ENCODE measurements at regions not wholly inside any gene's neighbourhood (a gene's known extent, or its start where the extent isn't known, plus 50 kb on each side); places are given as distances from the start of the nearest gene placed in this dataset.

DNA sequence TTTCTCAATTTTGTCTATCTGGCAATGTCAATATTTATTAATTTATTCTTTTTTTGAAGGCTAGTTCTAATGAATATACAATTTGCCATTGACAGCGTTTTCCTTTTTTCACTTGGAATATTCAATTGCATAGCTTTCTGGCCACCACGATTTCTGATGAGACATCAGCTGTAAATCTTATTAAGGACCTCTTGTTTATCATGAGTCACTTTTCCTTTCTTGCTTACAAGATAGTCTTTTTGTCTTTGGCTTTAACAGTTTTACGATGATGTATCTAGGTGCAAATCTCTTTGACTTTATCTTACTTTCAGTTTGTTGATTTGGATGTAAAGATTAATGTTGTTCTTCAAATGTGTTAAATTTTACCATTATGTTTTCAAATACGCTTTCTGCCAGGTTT lies 991.6 kb upstream of the SLC10A2 start:
- Histone ChIP-seq H3K9me3 (ENCODE audit: control insufficient read depth, low read length) (no peaks in the 10 kb centered on the region), H3K9ac (ENCODE audit: extremely low read depth, low read length, poor library complexity, severe bottlenecking) (no peak overlapping the region), H3K27me3 (ENCODE audit: control insufficient read depth, insufficient read depth, low read length, poor library complexity, severe bottlenecking) (no peaks in the 10 kb centered on the region), H3K4me3 (ENCODE audit: low read length) (no peak overlapping the region), H3K4me1 (ENCODE audit: control insufficient read depth, insufficient read depth, low read length) (no peaks in the 10 kb centered on the region), H3K36me3 (ENCODE audit: control insufficient read depth, insufficient read depth, low read length) (no peaks in the 10 kb centered on the region), H3K27ac (ENCODE audit: low read depth, low read length) (no peak overlapping the region)
- TF ChIP-seq, protein P1, sequence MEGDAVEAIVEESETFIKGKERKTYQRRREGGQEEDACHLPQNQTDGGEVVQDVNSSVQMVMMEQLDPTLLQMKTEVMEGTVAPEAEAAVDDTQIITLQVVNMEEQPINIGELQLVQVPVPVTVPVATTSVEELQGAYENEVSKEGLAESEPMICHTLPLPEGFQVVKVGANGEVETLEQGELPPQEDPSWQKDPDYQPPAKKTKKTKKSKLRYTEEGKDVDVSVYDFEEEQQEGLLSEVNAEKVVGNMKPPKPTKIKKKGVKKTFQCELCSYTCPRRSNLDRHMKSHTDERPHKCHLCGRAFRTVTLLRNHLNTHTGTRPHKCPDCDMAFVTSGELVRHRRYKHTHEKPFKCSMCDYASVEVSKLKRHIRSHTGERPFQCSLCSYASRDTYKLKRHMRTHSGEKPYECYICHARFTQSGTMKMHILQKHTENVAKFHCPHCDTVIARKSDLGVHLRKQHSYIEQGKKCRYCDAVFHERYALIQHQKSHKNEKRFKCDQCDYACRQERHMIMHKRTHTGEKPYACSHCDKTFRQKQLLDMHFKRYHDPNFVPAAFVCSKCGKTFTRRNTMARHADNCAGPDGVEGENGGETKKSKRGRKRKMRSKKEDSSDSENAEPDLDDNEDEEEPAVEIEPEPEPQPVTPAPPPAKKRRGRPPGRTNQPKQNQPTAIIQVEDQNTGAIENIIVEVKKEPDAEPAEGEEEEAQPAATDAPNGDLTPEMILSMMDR (conservative IDR thresholded peaks at IDR 0.05): no peak
- 85 to 96% methylated on average over 3 to 4 of the region's 4 CpGs for WGBS, 2 experiments (ENCODE audit: insufficient coverage in 1 of 2, insufficient read length in 1 of 2)
- no peak for DNase-seq
- no peaks in the 10 kb centered on the region for H3K9me3 Mint-ChIP-seq
- no peak overlapping the region for H3K27ac Mint-ChIP-seq
- H3K4me1 Mint-ChIP-seq: no peaks in the 10 kb centered on the region
- H3K27me3 Mint-ChIP-seq (ENCODE audit: insufficient read depth): no peaks in the 10 kb centered on the region
- H3K36me3 Mint-ChIP-seq (ENCODE audit: low read depth): no peaks in the 10 kb centered on the region
- H3K4me3 Mint-ChIP-seq: no peak overlapping the region

DNA sequence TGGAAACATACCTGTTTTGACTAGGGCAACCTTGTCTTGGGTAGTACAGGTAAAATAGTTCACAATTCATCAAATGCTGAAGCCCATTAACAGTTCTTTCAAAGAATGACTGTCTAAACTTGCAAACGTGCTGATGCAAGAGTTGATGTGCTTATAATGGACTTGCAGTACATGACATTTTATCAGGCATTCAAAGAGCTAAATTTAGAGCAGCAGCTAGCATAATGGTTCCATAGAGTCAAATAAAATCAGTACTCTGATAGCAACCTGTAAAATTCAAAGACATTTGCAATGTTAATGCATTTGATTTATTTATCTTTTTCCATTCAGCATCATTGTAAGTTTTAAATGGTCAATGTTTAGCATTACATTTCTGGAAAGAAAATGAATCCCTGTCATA lies 979.7 kb upstream of the SLC10A2 start:
- no peak overlapping the region for H3K27ac Mint-ChIP-seq
- WGBS, 2 experiments (ENCODE audit: insufficient coverage in 1 of 2, insufficient read length in 1 of 2): 86 to 100% methylated on average over 1 of the region's 1 CpG
- H3K4me3 ChIP-seq (ENCODE audit: low read length): no peak overlapping the region
- H3K4me1 Mint-ChIP-seq: no peaks in the 10 kb centered on the region
- H3K27ac ChIP-seq (ENCODE audit: low read depth, low read length): no peak overlapping the region
- no peak overlapping the region for H3K9ac ChIP-seq (ENCODE audit: extremely low read depth, low read length, poor library complexity, severe bottlenecking)
- no peak for DNase-seq
- H3K9me3 ChIP-seq (ENCODE audit: control insufficient read depth, low read length): no peaks in the 10 kb centered on the region
- H3K9me3 Mint-ChIP-seq: no peaks in the 10 kb centered on the region
- no peaks in the 10 kb centered on the region for H3K27me3 ChIP-seq (ENCODE audit: control insufficient read depth, insufficient read depth, low read length, poor library complexity, severe bottlenecking)
- H3K4me1 ChIP-seq (ENCODE audit: control insufficient read depth, insufficient read depth, low read length): no peaks in the 10 kb centered on the region
- H3K27me3 Mint-ChIP-seq (ENCODE audit: insufficient read depth): no peaks in the 10 kb centered on the region
- TF ChIP-seq, protein P1 (conservative IDR thresholded peaks at IDR 0.05): no peak
- no peaks in the 10 kb centered on the region for H3K36me3 Mint-ChIP-seq (ENCODE audit: low read depth)
- H3K4me3 Mint-ChIP-seq: no peak overlapping the region
- H3K36me3 ChIP-seq (ENCODE audit: control insufficient read depth, insufficient read depth, low read length): no peaks in the 10 kb centered on the region

DNA sequence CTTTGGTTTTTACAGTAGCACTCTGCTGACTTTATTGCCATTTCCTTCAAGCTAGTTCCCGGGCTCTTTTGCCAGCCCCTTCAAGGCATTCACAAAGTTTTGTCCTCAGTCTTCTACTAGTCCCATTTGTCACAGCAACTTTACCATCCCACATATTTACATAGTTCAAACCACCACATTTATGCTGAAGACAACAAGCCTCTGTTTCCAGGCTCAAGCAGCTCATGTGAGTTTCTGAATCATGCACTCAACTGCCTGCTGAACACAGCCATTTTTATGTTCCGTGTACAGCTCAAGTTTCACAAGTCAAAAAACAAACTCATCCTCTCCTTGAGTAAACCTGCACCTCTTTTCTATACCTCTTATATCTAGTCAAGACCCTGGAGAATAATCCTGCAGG lies 977.0 kb upstream of the SLC10A2 start:
- Histone ChIP-seq H3K27ac (ENCODE audit: low read depth, low read length) (no peak overlapping the region), H3K9me3 (ENCODE audit: control insufficient read depth, low read length) (no peaks in the 10 kb centered on the region), H3K9ac (ENCODE audit: extremely low read depth, low read length, poor library complexity, severe bottlenecking) (no peak overlapping the region), H3K4me3 (ENCODE audit: low read length) (no peak overlapping the region), H3K4me1 (ENCODE audit: control insufficient read depth, insufficient read depth, low read length) (no peaks in the 10 kb centered on the region), H3K27me3 (ENCODE audit: control insufficient read depth, insufficient read depth, low read length, poor library complexity, severe bottlenecking) (no peaks in the 10 kb centered on the region), H3K36me3 (ENCODE audit: control insufficient read depth, insufficient read depth, low read length) (no peaks in the 10 kb centered on the region)
- H3K4me1 Mint-ChIP-seq: no peaks in the 10 kb centered on the region
- no peaks in the 10 kb centered on the region for H3K27me3 Mint-ChIP-seq (ENCODE audit: insufficient read depth)
- 90 to 97% methylated on average over 2 of the region's 2 CpGs for WGBS, 2 experiments (ENCODE audit: insufficient coverage in 1 of 2, insufficient read length in 1 of 2)
- H3K27ac Mint-ChIP-seq: no peak overlapping the region
- TF ChIP-seq, protein P1 (conservative IDR thresholded peaks at IDR 0.05): no peak
- no peaks in the 10 kb centered on the region for H3K36me3 Mint-ChIP-seq (ENCODE audit: low read depth)
- no peak for DNase-seq
- H3K4me3 Mint-ChIP-seq: no peak overlapping the region
- H3K9me3 Mint-ChIP-seq: peaks cover 4% of the 10 kb centered on the region

Data from endodermal cell (in vitro differentiated cells).